Right cardiac atrium (tissue), 5 donors: ENCODE measurements at regions not wholly inside any gene's neighbourhood (a gene's known extent, or its start where the extent isn't known, plus 50 kb on each side); places are given as distances from the start of the nearest gene placed in this dataset.

Source experiments
- ATAC-seq, 2 donors: fragments of 200-7000 bp; cut with Tn5 transposase; one replicate each; pipeline versions ENCODE4 v1.8.0 to v1.9.1; 2020; ENCODE audit warnings: moderate library complexity in 2 of 2, mild to moderate bottlenecking in 1 of 2
- DNase-seq, 3 donors: peaks; one replicate each; pipeline ENCODE4 v3.0.0-alpha.2; 2020
- H3K27ac ChIP-seq: one replicate; pipeline ENCODE4 v1.5.1; 2013; ENCODE audit warnings: mild to moderate bottlenecking, low read length, control low read depth, moderate library complexity
- H3K27me3 ChIP-seq: one replicate; pipeline ENCODE4 v1.6.1; 2013; ENCODE audit not compliant: control insufficient read depth, insufficient read depth
- H3K4me1 ChIP-seq: one replicate; pipeline ENCODE4 v1.6.1; 2013; ENCODE audit warnings: low read length; ENCODE audit not compliant: control insufficient read depth, insufficient read depth
- H3K4me3 ChIP-seq: one replicate; pipeline ENCODE4 v1.5.1; 2013; ENCODE audit warnings: low read length, control low read depth
- H3K9me3 ChIP-seq: one replicate; pipeline ENCODE4 v1.6.1; 2013; ENCODE audit warnings: low read length; ENCODE audit not compliant: control insufficient read depth
- WGBS: extraction: QIAGEN DNeasy Blood & Tissue Kit; methylation state at CpG from one replicate; pipeline ENCODE4 v1.1.7; 2013; 5-methylcytosine and 5-hydroxymethylcytosine counted together
- intact Hi-C, 4 donors: fragments of 100-400 bp; cut with DNase I; formaldehyde crosslinking; loops; one replicate each; pipeline versions ENCODE4 v1.11.0 to v1.14.0; 2022 to 2023
- donor health status: healthy with polysubstance abuse.
- donor health status: DM: no; HTN: yes; CAD: no.
- donor health status: DM: no; HTN: no; CAD: no.
- donor health status: DM: no; HTN: yes; CAD: no; lungs with severe emphysema.
- donor health status: DM: yes; HTN: yes; CAD: no.

DNA sequence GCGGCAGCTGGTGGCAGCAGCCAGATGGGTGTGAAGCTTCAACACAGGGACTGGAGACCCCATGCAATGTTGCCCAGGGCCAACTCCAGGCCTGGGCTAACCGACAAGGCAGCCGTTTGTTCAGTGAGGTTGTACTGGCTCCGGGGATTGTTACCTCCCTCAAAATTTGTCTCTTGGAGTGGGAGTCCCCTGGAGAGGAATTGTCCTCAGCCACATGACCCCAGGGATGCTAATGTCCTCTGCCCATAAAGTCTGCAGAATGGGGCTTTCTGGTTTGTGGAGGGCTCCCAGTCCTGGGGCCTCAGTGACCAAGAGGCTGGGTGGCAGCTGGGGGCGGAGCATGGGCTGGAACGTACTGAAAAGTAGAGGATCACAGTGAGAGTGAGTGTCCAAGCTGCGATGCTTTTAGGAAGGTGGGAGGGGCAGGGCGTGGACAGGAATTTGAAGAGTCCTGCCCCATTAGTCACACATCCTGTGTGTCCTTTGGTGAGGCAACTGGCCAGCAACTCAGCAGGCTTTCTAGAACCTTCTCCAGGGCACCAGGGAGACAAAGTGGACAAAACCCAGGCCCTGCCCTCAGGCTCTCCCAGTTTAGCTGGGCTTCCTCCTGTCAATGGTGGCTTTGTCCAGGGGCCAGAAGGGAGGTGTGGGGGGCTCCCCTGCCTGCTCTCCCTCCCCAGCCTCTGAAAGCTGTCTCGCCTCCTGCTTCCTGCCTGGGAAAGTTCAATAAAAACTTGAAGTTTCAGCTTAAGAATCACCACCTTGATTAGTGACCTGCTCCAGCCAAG lies 114.0 kb downstream of the NSG2 start:
- DNase-seq (peak in 1 of 3 donors; percentile 15), ATAC-seq (no peak)
- Histone ChIP-seq H3K9me3 (no peaks in the 10 kb centered on the region), H3K27ac (no peak overlapping the region), H3K4me1 (no peaks in the 10 kb centered on the region), H3K27me3 (no peaks in the 10 kb centered on the region), H3K4me3 (no peak overlapping the region)
- WGBS = 76% methylated on average over 9 of the region's 9 CpGs
- intact Hi-C loops = no loop called here

DNA sequence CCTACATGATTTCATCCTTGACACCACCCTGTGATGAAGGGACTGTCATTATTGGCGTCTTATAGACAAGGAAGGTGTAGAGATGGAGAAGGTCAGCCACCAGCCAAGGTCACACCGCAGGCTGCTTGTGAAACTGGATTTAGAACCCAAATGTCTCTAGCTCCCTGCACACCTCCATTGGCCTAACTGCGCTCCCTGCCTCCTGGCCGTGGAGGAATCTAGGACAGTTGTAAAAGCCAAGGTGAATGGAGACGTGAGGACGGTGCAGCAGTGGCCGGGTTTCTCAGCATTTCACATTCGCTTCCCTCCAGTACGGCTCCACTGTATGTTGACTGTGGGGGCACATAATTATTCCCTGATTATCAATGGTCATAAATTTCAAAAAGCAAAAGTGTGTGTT lies 119.9 kb downstream of the NSG2 start:
- Histone ChIP-seq H3K4me3 (no peak overlapping the region), H3K4me1 (no peaks in the 10 kb centered on the region), H3K27ac (no peak overlapping the region), H3K27me3 (no peaks in the 10 kb centered on the region), H3K9me3 (no peaks in the 10 kb centered on the region)
- DNase-seq (no peak), ATAC-seq (no peak)
- 87% methylated on average over 9 of the region's 9 CpGs for WGBS
- intact Hi-C loops = no loop called here

DNA sequence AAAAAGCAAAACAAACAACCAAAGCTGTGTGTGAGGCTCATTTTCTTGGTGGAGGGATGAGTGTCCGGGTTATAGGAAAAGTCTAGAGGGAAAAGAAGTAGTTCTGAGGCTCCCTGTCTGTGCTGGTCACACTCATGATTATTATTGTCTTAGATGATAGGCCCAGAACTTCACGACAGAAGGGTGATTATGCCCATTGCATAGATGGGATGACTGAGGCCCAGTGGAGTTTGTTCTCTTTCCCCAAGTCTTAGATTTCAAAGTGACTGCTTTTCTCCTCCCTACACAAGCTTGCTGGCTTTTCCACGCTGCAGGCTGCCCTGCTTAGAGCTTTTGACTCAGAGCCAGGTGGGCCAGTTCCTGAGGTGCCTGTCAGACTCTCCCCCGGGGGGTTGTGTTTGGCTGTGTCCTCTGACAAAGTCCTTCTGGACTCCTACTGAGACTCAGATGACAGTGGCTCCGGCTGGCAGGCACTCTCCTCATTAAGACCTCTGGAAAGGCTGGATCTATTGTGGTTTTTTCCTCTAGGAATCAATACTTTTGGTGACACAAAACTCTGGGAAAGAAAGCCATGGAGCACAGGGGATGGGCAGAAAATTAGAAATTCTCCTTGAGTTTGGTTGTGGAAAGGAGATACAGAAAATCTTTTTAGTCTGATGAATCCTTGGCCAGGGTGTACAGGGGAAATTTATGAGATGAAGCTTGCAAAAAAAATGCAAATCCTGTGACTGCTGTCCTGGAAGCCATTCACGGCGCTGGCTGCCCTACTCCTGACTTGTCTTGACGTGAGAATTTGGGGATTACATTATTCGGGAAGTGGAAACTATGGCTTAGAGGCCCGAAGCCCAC lies 120.9 kb downstream of the NSG2 start:
- Histone ChIP-seq H3K27ac (no peak overlapping the region), H3K4me3 (no peak overlapping the region), H3K4me1 (no peaks in the 10 kb centered on the region), H3K27me3 (no peaks in the 10 kb centered on the region), H3K9me3 (no peaks in the 10 kb centered on the region)
- DNase-seq = peak in 2 of 3 donors; percentile 19 to 74
- 49% methylated on average over 10 of the region's 10 CpGs for WGBS
- intact Hi-C loops = no loop called here
- no peak for ATAC-seq

DNA sequence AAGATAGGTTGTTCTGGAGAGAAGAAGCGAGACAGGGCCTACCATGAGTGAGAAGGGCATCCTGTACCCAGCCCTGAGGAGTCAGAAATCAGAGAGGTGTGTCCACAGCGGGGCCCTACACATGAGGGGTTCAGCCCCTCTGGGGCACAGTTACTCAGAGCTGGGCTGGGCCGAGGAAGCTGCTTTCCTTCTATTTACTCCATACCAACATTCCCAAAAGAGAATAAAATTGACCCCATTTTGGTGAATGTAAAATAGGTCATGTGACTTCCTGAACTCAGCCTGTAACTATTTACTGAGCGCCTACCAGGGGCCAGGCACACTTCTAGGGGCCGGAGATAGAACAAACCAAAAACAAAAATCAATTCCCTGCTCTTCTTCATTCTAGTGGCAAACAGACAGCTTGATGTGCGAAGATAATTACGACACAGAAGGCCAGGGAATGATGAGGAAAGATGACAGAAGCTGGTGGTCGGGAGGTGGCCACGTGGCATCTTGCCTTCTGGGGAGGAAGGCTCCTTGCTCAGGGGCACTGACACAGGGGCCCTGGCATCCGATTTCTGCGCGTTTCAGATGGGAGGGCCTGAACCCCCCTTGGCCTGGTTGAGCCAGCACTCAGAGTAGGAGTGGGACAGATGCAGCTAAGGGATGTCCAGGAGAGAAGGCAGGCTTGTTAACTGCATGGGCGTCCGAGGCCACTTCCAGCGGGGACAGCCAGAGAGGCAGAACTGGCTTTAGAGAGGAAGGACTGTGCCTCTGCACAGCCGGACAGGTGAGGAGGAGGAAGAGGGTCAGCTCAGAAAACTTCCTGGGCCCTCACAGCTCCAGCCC lies 121.8 kb downstream of the NSG2 start:
- no peak for ATAC-seq
- Histone ChIP-seq H3K4me1 (no peaks in the 10 kb centered on the region), H3K4me3 (no peak overlapping the region), H3K27ac (no peak overlapping the region), H3K27me3 (no peaks in the 10 kb centered on the region), H3K9me3 (no peaks in the 10 kb centered on the region)
- WGBS = 83% methylated on average over 16 of the region's 16 CpGs
- no peak for DNase-seq
- intact Hi-C loops = no loop called here

DNA sequence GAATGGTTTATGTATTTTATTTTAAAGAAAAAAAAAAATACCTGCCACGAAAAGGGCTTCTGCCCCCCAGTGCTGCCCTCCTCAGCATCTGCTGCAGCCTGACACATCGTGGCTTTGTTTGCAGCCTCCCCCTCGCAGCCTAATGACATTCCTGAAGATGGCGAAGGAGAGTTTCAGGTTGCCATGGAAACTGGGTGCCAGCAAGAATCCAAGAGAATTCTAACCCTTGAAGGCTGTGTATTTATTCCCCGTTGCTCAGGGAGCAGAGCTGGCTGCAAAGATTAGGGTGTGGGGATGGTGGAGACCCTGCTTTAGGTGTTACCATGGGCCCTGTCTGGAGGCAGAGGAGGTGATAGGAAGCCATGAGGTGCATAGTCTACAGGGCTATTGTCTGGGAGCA lies 126.6 kb downstream of the NSG2 start:
- DNase-seq (no peak), ATAC-seq (no peak)
- H3K9me3 ChIP-seq = no peaks in the 10 kb centered on the region
- no peaks in the 10 kb centered on the region for H3K27me3 ChIP-seq
- intact Hi-C loops = no loop called here
- H3K27ac ChIP-seq = no peak overlapping the region
- no peak overlapping the region for H3K4me3 ChIP-seq
- no peaks in the 10 kb centered on the region for H3K4me1 ChIP-seq
- WGBS = 45% methylated on average over 5 of the region's 5 CpGs

DNA sequence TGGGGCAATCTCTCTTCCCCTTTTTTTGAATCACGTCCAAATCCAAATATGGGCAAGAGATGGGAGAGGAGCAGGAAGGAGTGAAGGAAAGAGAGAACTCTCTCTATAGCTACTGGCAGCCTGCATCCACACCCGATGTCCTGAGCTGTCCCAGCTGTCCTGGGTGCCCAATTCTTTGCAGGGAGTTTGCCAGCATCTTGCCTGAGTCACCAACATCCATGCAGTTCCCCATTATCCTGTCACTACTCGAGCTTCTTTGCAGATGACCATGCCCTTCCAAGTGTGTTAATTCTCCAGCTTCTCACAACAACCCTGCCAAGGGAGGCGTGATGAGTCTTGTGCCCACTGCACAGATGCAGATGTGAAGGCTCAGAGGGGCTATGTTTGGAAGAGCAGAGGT lies 127.1 kb downstream of the NSG2 start:
- H3K4me3 ChIP-seq = no peak overlapping the region
- ATAC-seq = no peak
- WGBS = 58% methylated on average over 4 of the region's 4 CpGs
- no peaks in the 10 kb centered on the region for H3K4me1 ChIP-seq
- no peak overlapping the region for H3K27ac ChIP-seq
- H3K9me3 ChIP-seq = no peaks in the 10 kb centered on the region
- DNase-seq = no peak
- no peaks in the 10 kb centered on the region for H3K27me3 ChIP-seq
- intact Hi-C loops = no loop called here

DNA sequence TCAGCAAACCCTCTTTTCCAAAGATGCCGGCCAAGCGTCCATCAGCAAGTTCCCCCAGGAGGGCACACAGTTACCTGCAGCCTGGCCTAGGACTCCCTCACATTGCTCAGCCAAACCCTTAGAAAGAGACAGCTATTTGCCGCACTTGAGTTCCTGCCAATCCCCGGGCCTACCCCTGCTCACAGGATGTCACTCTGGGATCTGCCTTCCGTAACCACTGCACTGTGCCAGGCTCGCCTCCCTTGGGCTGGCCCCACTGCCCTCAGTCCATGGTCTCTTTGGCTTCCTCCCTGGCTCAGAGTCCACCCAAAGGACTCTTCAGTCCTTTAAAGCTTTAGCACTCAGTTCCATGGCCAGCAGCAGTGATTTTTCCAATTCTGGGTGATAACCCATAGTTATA lies 128.3 kb downstream of the NSG2 start:
- intact Hi-C loops = no loop called here
- H3K4me3 ChIP-seq = no peak overlapping the region
- DNase-seq (no peak), ATAC-seq (peak in 1 of 2 donors; percentile 17)
- WGBS = 82% methylated on average over 6 of the region's 6 CpGs
- no peak overlapping the region for H3K27ac ChIP-seq
- no peaks in the 10 kb centered on the region for H3K4me1 ChIP-seq
- no peaks in the 10 kb centered on the region for H3K9me3 ChIP-seq
- no peaks in the 10 kb centered on the region for H3K27me3 ChIP-seq

DNA sequence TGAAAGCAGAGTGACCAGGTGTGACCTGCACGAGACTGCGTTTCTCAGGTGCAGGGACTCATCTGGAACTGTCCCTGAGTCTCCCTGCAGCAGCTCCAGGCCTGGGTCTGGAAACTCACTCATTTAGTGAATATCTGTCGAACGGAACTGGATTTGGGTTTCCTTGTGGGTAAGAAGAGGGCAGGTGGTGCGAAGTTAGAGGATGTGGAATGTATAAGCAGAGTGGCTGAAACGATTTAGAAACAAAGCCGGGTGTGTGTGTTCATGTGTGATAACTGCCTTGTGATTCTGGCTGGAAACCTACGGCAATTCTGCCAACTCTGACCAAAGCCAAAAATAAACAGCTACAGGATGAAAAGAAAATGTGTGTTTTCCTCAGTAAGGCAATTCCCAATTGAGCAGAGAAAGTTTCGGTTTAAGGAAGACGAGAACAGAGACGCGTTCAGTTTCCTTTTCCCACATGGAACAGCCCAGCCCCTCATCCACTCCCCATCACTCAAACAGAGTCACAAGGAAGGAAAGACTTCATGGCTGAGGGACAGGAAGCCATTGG lies 130.3 kb downstream of the NSG2 start:
- ATAC-seq (peak in 1 of 2 donors; percentile 18), DNase-seq (no peak)
- intact Hi-C loops = no loop called here
- WGBS = 36% methylated on average over 12 of the region's 12 CpGs
- Histone ChIP-seq H3K4me1 (no peaks in the 10 kb centered on the region), H3K9me3 (no peaks in the 10 kb centered on the region), H3K4me3 (no peak overlapping the region), H3K27me3 (no peaks in the 10 kb centered on the region), H3K27ac (no peak overlapping the region)

DNA sequence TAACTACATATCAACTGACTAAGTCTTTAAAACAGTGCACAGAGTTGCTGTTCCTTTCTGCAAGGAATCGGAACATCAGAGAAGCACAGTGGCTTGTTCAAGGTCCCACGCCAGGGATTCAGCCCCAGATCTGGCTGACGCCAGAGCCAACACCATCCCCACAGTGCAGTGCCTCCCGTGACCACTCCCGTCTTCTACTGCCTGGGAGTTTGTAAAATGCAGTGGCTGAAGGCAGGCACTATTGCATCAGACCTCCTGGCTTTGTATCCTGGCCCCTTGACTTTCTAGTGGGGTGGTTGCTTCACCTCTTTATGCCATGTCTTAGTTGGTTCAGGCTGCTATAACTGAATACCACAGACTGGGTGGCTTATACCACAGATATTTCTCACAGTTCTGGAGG lies 131.0 kb downstream of the NSG2 start:
- peak in 2 of 3 donors; percentile 55 to 57 for DNase-seq
- Histone ChIP-seq H3K4me3 (no peak overlapping the region), H3K27me3 (no peaks in the 10 kb centered on the region), H3K4me1 (no peaks in the 10 kb centered on the region), H3K9me3 (no peaks in the 10 kb centered on the region), H3K27ac (no peak overlapping the region)
- WGBS = 70% methylated on average over 5 of the region's 5 CpGs
- intact Hi-C loops = no loop called here
- peak; percentile 55 to 58 for ATAC-seq

DNA sequence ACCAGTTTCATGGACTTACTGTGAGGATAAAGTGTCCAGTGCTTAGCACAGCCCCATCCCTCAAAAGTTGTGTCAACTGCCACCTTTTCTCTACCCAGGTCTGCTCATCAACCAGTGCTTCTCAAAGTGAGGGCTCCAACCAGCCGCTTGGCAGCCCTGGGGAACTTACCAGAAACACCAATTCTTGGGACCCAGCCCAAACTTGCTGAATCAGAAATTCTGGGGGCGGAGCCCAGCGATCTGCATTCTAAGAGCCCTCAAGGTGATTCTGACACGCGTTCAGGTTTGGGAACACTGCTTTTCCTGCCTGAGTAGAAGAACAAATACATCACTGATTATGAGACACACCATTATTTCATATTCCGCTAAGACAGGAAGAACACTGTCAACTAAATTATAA lies 132.0 kb downstream of the NSG2 start:
- Histone ChIP-seq H3K9me3 (no peaks in the 10 kb centered on the region), H3K4me3 (no peak overlapping the region), H3K27me3 (no peaks in the 10 kb centered on the region), H3K27ac (no peak overlapping the region), H3K4me1 (no peaks in the 10 kb centered on the region)
- ATAC-seq (no peak), DNase-seq (no peak)
- intact Hi-C loops = no loop called here
- 85% methylated on average over 6 of the region's 6 CpGs for WGBS
